ENCODE measurements at regions not wholly inside any gene's neighbourhood (a gene's known extent, or its start where the extent isn't known, plus 50 kb on each side); places are given as distances from the start of the nearest gene placed in this dataset.

DNA sequence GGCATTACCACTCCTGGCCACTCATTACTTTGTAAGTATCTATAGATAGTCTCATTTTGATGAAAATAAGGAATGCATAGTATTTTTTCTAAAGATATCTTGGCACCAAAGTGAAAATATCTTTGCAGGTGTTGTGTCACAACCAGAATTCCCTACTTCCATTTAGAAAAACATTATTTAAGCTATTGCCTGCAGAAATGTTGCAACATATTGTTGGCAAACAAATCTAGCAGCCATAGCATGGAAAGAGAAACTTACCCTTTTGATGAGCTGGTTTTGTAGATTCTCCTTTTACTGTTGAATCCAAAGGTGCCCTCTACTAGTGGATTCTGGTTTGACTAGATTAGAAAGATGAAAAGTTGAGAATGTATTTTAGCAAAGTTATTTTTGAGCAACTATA, 138.8 kb downstream of the AREG start:
- TF ChIP-seq, protein P1, sequence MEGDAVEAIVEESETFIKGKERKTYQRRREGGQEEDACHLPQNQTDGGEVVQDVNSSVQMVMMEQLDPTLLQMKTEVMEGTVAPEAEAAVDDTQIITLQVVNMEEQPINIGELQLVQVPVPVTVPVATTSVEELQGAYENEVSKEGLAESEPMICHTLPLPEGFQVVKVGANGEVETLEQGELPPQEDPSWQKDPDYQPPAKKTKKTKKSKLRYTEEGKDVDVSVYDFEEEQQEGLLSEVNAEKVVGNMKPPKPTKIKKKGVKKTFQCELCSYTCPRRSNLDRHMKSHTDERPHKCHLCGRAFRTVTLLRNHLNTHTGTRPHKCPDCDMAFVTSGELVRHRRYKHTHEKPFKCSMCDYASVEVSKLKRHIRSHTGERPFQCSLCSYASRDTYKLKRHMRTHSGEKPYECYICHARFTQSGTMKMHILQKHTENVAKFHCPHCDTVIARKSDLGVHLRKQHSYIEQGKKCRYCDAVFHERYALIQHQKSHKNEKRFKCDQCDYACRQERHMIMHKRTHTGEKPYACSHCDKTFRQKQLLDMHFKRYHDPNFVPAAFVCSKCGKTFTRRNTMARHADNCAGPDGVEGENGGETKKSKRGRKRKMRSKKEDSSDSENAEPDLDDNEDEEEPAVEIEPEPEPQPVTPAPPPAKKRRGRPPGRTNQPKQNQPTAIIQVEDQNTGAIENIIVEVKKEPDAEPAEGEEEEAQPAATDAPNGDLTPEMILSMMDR (IDR thresholded peaks at IDR 0.05): no peak
- TF ChIP-seq POLR2A (IDR thresholded peaks at IDR 0.05): no peak
